Mucosa of descending colon (tissue), 3 donors: ENCODE measurements at regions not wholly inside any gene's neighbourhood (a gene's known extent, or its start where the extent isn't known, plus 50 kb on each side); places are given as distances from the start of the nearest gene placed in this dataset.

ENCODE experiments used
- ATAC-seq: fragments of 200-7000 bp; cut with Tn5 transposase; one replicate; pipeline ENCODE4 v1.9.1; 2020; ENCODE audit warnings: mild to moderate bottlenecking, moderate library complexity
- DNase-seq, 3 donors: peaks; one replicate each; pipeline ENCODE4 v3.0.0-alpha.2; 2020
- H3K36me3 ChIP-seq: fragments of 200-600 bp; one replicate; pipeline ENCODE4 v1.8.0; 2021; ENCODE audit warnings: low read depth, mild to moderate bottlenecking
- H3K4me1 ChIP-seq: fragments of 200-600 bp; one replicate; pipeline ENCODE4 v1.8.0; 2021; ENCODE audit warnings: low read depth, mild to moderate bottlenecking
- H3K4me3 ChIP-seq: fragments of 200-600 bp; one replicate; pipeline ENCODE4 v1.8.0; 2021; ENCODE audit warnings: mild to moderate bottlenecking
- H3K9me3 ChIP-seq: fragments of 200-600 bp; one replicate; pipeline ENCODE4 v1.8.0; 2021; ENCODE audit warnings: mild to moderate bottlenecking
- CTCF ChIP-seq: fragments of 200-600 bp; IDR thresholded peaks from one replicate; pipeline ENCODE4 v1.8.0; 2022; ENCODE audit warnings: antibody characterized with exemption, mild to moderate bottlenecking
- intact Hi-C, 2 donors: fragments of 100-400 bp; cut with DNase I in 1 of 2; cut with micrococcal nuclease in 1 of 2; formaldehyde crosslinking; loops; one replicate each; pipeline versions ENCODE4 v1.11.0 to v1.11.1; 2022; cut with DNase I, micrococcal nuclease
- donor health status: DM: no; HTN: no; CAD: no; lungs with moderate emphysema.
- donor health status: DM: no; HTN: no; CAD: no.
- donor health status: DM: no; HTN: yes; CAD: no.

- no peak overlapping the region for H3K4me3 ChIP-seq
- no peak for TF ChIP-seq CTCF
- ATAC-seq (no peak), DNase-seq (no peak)
- no peaks in the 10 kb centered on the region for H3K4me1 ChIP-seq
- no peaks in the 10 kb centered on the region for H3K36me3 ChIP-seq
- no peaks in the 10 kb centered on the region for H3K9me3 ChIP-seq
- intact Hi-C loops = no loop called here
Observed at GRCh38 chr6:95318137-95318536, 259.2 kb upstream of the MANEA start.

DNA sequence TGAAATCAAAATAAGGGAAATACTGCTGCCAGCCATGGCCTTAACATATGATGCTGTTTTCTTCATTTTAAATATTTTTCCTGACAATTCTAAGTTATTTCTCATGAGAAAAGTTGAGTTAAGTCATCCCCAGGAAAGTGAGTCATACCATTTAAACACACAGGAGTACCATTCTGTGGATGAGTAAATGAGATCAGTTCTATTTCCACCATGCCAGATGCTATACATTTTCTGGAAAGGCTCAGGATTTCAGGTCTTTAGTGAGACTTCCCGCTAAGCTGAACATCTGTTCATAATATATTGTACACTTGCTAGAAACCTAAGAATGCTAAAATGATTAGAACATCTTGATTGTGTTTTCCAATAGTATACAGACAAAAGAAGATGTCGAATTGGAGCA, 256.2 kb upstream of the MANEA start:
- ATAC-seq = no peak
- intact Hi-C loops = no loop called here
- Histone ChIP-seq H3K4me3 (no peak overlapping the region), H3K4me1 (no peaks in the 10 kb centered on the region), H3K9me3 (no peaks in the 10 kb centered on the region), H3K36me3 (no peaks in the 10 kb centered on the region)
- no peak for DNase-seq
- no peak for TF ChIP-seq CTCF

DNA sequence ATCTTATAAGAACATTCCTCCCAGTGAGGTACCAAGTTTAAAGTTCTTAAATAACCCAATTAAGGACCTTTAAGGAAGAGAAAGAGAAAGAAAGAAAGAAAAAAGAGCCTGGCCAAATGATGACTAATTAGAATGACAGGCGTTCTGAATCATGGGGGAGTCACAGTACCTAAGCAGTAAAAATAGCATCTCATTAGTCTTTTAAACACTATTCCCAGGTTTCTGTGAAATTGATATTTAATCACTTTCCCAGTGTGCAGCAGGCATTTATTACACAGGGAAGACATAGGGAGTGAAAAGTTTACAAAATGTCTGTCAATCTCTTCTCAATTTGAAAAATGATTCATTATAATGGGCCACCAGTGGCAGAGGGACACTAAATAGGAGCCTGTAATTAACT, 251.4 kb upstream of the MANEA start:
- ATAC-seq = no peak
- H3K9me3 ChIP-seq = no peaks in the 10 kb centered on the region
- no peak for TF ChIP-seq CTCF
- intact Hi-C loops = no loop called here
- H3K36me3 ChIP-seq = no peaks in the 10 kb centered on the region
- H3K4me3 ChIP-seq = no peak overlapping the region
- no peak for DNase-seq
- no peaks in the 10 kb centered on the region for H3K4me1 ChIP-seq

GRCh38 chr6:95328231-95328630, 249.1 kb upstream of the MANEA start:
- H3K36me3 ChIP-seq = no peaks in the 10 kb centered on the region
- TF ChIP-seq CTCF = no peak
- intact Hi-C loops = no loop called here
- no peaks in the 10 kb centered on the region for H3K9me3 ChIP-seq
- DNase-seq = no peak
- ATAC-seq = no peak
- H3K4me3 ChIP-seq = no peak overlapping the region
- no peaks in the 10 kb centered on the region for H3K4me1 ChIP-seq

- H3K4me3 ChIP-seq = no peak overlapping the region
- intact Hi-C loops = no loop called here
- TF ChIP-seq CTCF = no peak
- H3K4me1 ChIP-seq = no peaks in the 10 kb centered on the region
- ATAC-seq = no peak
- no peaks in the 10 kb centered on the region for H3K9me3 ChIP-seq
- no peak for DNase-seq
- no peaks in the 10 kb centered on the region for H3K36me3 ChIP-seq
Observed at GRCh38 chr6:95352064-95352795, 225.1 kb upstream of the MANEA start.

DNA sequence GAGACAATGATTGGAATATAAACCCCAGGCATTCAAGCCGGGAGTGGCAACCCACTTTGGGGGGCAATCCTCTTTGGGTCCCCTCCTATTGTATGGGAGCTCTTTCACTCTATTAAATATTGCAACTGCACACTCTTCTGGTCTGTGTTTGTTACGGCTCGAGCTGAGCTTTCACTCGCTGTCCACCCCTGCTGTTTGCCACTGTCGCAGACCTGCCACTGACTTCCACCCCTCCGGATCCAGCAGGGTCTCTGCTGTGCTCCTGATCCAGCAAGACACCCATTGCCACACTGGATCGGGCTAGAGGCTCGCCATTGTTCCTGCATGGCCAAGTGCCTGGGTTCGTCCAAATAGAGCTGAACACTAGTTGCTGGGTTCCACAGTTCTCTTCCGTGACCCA, 222.8 kb upstream of the MANEA start:
- Histone ChIP-seq H3K4me3 (no peak overlapping the region), H3K4me1 (no peaks in the 10 kb centered on the region), H3K36me3 (no peaks in the 10 kb centered on the region), H3K9me3 (no peaks in the 10 kb centered on the region)
- intact Hi-C loops = no loop called here
- no peak for TF ChIP-seq CTCF
- ATAC-seq (no peak), DNase-seq (no peak)
